Transverse colon (tissue), 4 donors: ENCODE measurements at regions not wholly inside any gene's neighbourhood (a gene's known extent, or its start where the extent isn't known, plus 50 kb on each side); places are given as distances from the start of the nearest gene placed in this dataset.

Experiments used
- CTCF ChIP-seq, 5 experiments: fragments of 200-600 bp in 3 of 5; fragments of 450-650 bp in 2 of 5; sonication (generic) in 3 of 5; IDR thresholded peaks; 1 replicate in 2 of 5; 2 replicates in 3 of 5; pipeline ENCODE4 v1.5.1; 2016 to 2017; ENCODE audit warnings: antibody characterized with exemption in 5 of 5, inconsistent platforms in 3 of 5, mild to moderate bottlenecking in 2 of 5, moderate library complexity in 1 of 5
- EP300 ChIP-seq: sonication (generic); formaldehyde crosslinking; IDR thresholded peaks from one replicate; pipeline ENCODE4 v1.6.1; 2017; ENCODE audit warnings: antibody characterized with exemption, low read depth
- POLR2A ChIP-seq: fragments of 450-650 bp; IDR thresholded peaks from one replicate; pipeline ENCODE4 v1.6.1; 2016; ENCODE audit warnings: antibody characterized with exemption, mild to moderate bottlenecking, moderate library complexity
- POLR2AphosphoS5 ChIP-seq, 3 donors: sonication (generic); formaldehyde crosslinking; IDR thresholded peaks; one replicate each; pipeline ENCODE4 v1.6.1; 2016; ENCODE audit warnings: antibody characterized with exemption in 3 of 3

GRCh38 chr3:110756705-110757104, 314.9 kb upstream of the NECTIN3 start:
- TF ChIP-seq POLR2A (no peak), CTCF (IDR thresholded peaks at IDR 0.05) (no peak), EP300 (no peak), POLR2AphosphoS5 (IDR thresholded peaks at IDR 0.05) (no peak)
